ENCODE measurements at regions not wholly inside any gene's neighbourhood (a gene's known extent, or its start where the extent isn't known, plus 50 kb on each side); places are given as distances from the start of the nearest gene placed in this dataset.

GRCh38 chr14:61183196-61183885 lies 97.8 kb downstream of the TMEM30B start:
- TF ChIP-seq MAX (IDR thresholded peaks at IDR 0.05) (no peak), CTCF (IDR thresholded peaks at IDR 0.05; ENCODE audit: low read depth, low read length, missing input control) (no peak), RAD21 (IDR thresholded peaks at IDR 0.05) (no peak), TAF1 (conservative IDR thresholded peaks at IDR 0.05) (no peak), SP1 (IDR thresholded peaks at IDR 0.05) (no peak), REST (IDR thresholded peaks at IDR 0.05) (no peak), FOXA1 (IDR thresholded peaks at IDR 0.05) (no peak)

Data from liver (tissue), 3 donors.